ENCODE measurements at regions not wholly inside any gene's neighbourhood (a gene's known extent, or its start where the extent isn't known, plus 50 kb on each side); places are given as distances from the start of the nearest gene placed in this dataset.

DNA sequence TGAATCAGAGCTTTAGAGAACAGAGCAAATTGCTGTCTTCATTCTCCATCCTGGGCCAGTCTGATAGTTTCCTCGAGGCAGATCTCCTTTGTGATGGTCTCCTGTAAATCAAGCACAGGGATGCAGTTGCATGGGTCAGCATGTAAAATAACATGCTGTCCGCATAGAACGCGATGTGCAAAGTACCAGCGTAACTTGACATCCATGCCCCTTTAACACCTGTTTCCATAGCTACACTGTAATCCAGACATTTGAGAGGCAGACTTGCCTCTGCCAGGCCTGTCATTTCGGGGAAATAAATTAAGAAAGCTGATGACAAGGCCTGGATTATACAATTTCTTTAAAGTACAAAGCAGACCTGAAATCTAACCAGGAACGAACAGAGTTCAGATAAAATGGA is 413.5 kb downstream of the TLE4 start:
- no peak for DNase-seq (ENCODE audit: low read depth)

DNA sequence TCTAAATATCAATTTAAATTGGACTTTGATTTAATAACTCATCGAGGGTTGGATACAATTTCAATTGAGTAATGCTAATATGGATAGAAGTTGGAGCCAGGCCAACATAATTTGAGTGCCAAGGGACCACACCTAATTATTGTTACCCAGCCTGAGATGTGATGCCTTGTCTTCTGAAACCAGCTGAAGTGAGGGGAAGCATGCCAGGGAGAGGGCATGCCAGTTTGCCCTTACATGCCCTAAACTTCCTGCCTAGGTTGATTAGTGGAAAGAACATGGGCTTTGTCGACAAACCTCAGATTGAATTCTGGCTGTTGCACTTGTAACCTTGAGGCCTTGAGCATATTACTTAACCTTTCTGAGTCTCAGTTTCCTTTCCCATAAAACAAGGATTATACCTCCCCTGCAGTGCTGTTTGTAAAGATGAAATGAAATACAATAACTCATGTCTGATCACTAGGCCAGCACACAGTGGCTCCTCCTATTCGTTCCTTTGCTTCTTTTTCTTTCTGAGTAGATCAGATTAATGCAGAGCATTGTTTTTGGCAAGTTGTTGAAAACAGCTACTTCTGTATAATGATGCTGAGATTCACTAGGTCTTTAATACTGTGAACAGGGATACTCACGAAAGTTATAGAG is 412.8 kb downstream of the TLE4 start:
- no peak for DNase-seq (ENCODE audit: low read depth)

DNA sequence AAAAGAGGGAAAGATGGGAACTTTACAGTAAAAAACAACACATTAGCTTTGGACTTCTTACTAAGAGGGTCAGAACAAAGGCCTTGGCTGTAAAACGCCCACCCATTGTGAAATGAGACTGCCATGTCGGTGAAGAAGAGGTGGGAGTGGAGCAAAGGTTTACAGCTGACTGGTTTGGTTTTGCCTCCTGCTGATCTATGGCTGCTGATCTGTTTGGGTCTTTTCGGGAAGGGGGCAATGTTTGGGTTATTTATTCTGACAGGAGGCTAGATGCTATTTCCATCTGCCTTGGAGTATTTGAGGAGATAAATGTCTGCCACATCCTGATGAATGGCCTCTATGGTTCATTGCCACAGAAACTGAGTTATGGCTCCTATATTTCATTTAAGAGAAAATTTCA is 408.7 kb downstream of the TLE4 start:
- DNase-seq (ENCODE audit: low read depth): no peak

DNA sequence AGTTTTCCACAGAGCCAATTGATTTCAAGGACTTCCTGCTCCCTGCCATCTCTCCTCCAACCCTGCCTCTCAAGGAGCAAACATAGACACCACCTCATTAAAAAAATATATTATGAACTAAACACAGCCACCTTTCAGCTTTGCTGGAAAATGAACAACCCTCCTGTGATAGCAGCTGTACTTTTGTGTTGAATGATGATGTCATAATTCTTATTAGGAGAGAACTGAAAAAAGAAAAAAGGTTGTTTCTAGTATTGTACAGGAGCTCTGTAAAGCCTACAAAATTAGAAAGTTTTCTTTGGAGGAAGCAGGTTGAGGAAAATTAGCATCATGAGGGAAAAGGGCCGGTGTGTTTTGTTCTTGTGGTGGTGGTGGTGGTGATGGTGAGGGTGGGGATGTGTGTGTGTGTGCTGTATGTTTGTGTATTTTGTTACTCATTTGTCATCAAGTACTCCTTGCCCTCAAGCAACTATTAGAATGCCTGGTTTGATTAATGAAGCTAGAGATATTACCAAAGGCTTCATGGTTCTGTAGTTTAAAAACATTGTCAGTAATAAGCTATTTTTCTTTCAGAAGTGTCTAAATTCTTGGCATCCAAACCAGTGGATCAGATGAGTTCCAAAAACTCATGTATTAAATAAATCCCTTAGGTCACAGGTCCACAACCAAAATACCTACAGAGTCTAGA is 405.9 kb downstream of the TLE4 start:
- DNase-seq (ENCODE audit: low read depth): no peak

DNA sequence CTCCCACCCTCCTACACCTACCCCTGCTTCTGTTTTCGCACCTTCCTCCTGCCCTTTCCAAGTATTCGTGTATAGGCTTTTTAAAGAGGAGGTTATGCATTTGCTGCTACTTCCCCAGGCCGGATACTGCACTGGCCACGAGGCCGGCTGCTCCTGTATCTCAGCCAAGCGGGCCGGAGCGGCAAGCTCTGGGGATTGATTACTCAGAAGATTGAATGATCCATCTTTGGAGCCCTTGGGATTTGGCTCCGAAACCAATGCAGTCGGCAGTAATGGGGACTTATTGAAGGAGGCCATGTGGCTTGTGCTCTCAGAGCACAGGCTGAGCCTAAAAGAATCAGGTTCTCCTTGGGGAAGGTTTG is 405.3 kb downstream of the TLE4 start:
- no peak for DNase-seq (ENCODE audit: low read depth)

DNA sequence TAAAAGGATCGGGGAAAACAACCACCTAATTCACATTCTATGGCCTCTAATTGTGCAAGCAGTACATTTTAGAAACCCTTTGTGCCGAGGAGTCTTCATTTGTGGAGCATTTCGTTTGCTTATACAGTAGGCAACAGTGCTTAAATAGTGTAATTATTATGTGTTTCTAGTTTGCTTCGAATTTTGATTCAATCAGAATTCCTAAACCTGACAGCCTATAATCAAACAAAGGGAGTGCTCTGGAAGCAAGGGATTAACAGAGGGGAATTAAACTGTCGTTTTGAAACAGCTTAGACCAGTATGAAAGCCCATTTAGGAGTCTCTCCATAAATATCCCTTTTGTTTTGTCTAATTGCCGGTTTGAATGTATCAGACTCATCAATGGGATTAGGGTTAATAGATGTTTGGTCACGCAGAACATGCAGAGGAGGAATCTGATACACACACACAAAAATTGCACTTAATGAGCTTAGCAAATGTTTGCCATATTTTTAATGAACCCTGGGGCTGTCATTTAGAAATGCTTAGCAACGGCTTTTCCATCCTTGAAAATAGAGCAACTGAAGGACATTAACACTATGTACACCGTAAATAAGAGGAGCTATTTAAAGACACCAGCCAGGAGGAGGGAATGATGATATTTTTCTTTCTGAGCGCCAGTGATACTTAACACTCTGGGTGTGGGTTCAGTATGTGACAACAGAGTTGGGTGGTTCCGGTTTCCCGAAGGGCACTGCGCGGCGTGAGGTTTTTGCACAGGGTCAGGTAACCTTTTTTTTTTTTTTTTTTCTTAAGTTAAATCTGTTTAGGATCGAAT is 404.7 kb downstream of the TLE4 start:
- DNase-seq (ENCODE audit: low read depth): no peak

DNA sequence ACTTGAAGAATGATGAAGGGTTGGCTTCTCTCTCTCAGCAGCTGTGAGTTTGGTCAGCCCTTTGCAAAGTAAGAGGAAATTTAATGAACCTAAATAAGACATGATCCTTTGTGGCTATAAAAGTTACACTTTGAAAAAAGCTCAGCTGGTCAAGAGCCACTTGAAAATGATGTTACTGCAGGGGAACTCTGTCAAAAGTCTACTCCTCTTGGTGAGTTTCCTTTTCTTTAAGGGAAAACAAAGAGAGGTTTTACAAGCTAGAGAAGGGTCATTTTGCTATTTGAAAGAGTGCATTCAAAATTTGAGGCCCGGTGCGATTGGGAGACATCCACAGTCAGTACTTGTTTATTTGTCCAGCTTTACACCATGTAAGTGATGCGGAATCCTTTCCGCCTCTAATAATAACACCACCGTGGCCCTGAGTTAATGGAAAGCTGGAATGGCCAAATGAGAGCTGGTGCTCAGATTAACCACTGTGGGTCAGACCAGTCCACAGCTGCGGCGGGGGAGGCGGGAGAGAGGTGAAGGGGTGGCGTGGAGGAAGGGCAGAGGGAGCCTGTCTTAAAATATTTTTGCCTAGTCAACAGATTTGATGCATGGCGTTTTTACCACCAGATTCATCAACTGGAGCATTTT is 404.0 kb downstream of the TLE4 start:
- no peak for DNase-seq (ENCODE audit: low read depth)

DNA sequence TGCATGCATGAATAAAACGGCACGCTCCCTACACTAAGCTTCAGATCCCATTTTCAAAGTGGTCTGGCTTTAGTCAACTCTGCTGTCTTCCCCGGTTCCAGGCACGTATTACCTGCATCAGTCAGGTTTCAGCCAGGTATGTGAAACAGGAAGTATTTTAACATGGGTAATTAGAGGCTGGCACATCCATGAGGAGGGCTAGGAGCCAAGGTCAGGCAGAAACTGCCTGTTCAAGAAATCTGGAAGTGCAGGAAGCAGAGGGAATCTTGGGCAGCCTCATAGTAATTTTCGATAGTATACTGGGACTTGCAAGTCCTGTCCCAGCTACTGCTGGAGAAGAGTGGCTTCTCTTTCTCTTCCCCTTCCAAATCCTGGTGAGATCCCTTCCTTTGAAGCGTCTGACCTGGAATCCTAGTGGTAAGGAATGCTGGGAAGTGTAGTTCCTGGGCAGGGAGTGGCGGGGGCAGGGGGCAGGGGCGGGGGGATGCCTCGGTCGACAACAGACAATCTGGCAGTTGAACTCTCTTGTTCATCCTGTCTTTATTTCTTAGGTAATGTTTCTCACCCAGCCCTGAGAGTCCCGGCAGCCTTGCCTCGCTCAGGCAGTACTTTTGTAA is 403.1 kb downstream of the TLE4 start:
- DNase-seq (ENCODE audit: low read depth): no peak

DNA sequence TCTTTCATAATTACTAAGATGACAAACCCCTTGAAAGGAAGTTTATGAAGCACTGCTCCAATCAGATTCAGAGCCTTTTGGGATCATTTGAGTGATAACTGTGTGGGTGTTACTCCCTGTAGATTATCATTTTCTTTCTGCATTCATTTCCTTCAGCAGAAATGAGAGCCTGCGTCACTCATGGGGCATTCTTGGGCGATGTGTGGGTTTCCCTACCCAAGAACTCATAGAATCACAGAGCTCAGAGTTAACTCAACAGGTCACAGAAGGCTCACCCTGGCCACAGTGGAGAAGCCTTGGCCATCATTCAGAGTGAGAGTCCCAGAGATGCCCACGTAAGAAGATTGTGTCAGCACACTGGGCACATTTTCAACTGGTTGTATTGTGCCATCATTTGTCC is 401.9 kb downstream of the TLE4 start:
- no peak for DNase-seq (ENCODE audit: low read depth)

DNA sequence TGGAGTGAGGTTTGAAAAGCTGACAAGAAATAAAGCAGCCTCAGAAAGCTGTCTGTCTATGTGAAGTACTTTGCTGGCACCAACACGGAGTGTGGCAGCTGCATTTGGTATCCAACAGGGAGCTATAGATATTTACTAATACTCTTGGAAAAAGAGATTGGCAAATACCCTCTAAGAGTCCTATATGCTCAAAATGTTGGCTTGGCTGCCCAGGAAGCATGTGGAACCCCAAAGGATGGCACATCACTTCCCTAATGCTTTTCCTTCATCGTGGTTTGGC is 398.3 kb downstream of the TLE4 start:
- DNase-seq (ENCODE audit: low read depth): no peak

DNA sequence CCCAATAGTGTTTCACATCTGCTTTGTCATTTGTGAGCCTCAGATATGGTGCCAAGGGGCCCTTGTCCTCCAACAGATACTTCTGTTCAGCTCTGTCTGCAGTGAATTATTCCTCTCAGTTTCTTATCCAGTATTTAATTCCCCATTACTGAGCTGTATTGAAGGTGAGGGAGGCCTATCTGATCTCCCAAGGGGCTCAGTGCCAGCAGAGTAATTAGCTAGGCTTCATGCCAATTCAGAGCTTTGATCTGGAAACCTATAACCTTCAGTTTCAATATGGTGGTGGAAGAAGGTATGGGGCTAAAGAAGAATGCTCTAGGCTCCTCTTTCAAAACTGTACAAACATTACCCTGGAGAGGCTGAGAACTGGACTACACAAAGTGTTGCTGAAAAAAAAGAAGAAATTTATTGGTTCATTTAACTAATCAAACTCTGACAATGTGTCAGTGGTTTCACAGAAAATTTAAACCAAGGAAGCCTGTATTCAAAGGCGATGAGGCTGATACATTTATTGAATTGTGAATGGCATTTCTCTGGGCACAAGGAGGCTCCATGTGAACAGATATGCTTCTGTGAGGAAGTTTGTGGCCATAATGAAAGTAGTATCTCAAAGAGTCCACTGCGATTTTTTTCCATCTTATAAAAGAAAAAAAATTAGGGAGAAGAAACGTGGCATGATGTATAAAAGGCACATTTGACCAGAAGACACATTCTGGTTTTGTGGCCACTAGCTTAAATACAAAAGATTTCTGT is 397.8 kb downstream of the TLE4 start:
- DNase-seq (ENCODE audit: low read depth): no peak

DNA sequence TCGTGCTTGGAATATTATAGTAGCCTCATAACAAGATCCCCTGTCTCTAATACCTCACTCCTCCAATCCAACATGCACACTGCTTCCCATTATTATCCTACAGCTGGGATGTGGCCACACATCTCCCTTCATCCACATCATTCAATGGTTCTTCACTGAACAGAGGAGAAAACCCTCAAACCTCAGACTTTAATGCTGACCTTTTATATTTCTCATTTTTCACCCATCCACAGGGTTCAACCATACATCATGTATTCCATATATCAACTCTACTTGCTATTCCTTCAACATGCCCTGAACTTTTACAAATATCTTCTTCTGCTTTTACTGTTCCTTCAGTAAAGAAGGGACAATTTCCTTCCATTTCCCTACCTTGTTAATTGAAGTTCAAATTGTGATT is 396.8 kb downstream of the TLE4 start:
- no peak for DNase-seq (ENCODE audit: low read depth)

DNA sequence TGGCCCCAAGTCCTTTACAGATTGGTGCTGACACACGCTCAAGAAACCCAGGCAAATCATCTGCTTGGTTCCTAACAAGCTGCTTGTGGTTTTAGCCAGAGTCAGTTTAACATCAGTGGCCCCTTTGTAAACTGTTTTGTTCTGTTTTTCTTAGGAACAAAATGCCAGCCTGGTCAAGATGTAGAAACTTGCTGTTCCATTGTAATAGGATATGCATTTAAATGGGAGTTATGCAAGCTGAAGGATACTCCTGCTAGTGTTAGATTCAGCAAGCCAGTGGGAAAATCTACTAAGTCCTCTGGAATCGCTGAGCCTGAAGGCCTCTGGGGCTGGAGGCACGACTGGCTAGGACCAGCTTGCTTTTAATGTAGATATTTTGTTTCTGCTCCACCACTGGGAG is 391.1 kb downstream of the TLE4 start:
- DNase-seq (ENCODE audit: low read depth): no peak

DNA sequence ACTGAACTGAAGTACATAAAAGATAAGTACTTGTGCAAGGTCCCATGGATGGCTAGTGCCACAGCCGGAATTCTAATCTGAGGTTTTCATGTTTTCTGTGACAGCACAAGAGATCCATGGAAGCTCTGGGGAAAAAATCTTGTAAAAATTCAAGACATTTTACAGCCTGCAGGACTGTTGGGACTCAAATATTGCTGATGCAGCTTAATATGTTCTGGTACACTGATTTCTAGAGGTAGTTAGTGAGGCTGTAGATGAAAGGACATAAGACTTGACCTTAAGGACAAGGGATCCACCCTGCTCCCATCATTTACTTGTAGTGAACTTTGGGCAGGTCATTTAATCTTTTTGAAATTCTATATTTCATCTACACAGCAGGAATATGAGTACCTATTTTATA is 390.4 kb downstream of the TLE4 start:
- DNase-seq (ENCODE audit: low read depth): no peak

DNA sequence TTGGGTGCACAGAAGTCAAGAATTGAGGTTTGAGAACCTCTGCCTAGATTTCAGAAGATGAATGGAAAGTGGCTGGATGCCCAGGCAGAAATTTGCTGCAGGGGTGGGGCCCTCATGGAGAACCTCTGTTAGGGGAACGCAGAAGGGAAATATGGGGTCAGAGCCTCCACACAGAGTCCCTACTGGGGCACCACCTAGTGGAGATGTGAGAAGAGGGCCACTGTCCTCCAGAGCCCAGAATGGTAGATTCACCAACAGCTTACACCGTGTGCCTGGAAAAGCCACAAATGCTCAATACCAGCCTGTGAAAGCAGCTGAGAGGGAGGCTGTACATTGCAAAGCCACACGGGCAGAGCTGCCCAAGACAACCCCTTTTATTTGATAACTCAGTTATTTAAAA is 383.5 kb downstream of the TLE4 start:
- DNase-seq (ENCODE audit: low read depth): peak; percentile 3

DNA sequence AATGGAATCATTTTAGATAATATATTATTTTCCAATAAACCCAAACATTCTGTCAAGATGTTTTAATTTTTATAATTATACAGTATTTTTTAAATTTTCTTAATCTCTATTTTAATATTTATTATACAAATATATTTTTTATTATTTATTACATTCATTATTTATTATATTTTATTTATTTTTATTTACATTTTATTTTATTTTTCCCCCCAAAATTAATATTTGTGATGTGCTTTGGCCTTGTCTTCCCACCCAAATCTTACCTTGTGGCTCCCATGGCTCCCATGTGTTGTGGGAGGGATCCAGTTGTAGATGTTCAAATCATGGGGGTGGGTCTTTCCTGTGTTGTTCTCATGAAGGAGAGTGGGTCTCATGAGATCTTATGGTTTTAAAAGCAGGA is 382.1 kb downstream of the TLE4 start:
- no peak for DNase-seq (ENCODE audit: low read depth)

DNA sequence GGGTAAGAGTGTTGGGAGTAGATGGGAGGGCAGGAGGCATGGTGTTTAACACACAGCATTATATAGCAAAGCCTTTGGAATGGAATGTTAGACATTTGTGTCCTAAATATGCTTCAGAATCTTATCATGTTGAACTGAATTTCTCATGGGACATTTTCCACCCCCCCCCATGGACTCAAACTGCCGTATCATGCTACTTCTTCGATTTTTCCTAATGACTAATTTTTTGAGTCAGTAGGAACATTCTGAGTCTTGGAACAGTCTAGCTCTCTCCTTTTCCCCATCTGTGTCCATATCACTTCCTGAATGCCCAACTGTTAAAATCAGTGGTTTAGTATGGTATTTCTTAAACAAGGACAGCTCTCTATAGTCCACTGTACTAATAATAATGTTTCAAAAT is 380.6 kb downstream of the TLE4 start:
- DNase-seq (ENCODE audit: low read depth): peak; percentile 4

DNA sequence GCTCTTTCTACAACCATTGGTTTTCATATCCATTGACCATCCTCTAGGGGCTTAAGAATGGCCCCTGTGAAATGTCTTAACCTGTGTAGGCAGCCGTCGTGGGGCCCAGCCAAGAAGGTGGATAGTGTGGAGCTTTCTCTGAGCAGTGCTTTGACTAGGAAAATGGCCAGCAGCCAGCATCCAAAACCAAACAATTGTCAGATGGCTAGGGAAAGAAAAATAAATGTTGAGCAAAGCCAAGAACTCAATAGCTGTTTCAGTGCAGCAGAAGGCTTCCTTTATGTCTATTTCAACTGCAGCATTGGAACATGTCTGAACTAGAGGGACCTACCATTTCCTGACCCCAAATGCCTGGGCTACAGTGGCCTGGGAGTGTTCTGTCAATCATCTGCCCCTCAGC is 374.9 kb downstream of the TLE4 start:
- no peak for DNase-seq (ENCODE audit: low read depth)

DNA sequence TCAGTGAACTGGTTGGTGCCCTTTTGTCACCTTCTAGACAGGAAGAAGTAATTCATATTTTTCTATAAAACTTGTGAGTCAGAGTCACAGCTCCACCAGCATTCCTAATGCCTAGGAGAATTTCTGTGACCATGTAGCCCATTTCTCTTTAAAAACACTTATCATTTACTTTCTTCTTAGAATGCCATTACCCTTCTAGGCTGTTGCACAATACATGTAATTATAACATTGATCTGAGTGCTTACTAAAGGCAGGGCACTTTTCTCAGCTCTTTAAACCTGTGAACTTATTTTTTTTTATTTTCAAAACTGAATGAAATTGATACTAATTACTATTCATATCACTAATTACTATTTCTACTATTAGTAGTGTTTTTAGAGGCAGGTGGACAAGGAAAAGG is 373.7 kb downstream of the TLE4 start:
- DNase-seq (ENCODE audit: low read depth): peak; percentile 3

DNA sequence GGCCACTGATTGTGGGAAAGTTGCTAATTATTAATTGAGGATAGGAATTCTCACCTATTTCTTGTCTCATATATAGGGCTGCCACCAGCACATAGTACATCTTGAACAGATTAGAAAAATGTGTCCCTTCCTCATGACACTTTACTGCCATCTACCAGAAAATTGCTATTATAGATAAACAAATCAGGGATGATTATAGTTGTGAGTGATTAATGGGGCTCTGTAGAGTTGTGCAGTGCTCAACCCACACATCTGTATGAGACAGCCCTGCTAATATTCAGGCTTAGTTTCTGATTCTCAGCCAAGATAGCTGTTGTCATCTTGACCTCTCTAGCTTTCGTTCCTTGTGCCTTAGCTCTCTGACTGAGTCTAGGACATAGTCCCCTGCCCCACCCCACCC is 373.3 kb downstream of the TLE4 start:
- DNase-seq (ENCODE audit: low read depth): no peak

DNA sequence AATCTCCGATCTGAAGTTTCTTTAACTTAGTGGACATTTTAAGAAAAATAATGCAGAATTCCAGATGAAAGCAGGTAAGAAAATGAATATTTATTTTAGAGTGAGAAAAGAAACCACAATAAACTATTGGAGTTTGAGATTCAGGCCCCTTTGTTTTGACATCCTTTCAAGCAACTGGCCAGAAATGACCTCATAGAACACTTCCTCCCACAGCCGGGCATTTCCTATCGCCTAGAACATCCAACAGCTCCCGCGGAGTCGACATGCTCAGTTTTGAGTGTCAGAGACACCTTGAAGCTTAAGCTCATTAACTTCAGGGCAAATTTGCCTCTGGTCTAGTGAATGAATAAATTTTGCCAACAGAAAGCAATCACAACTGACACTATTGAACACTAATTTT is 369.2 kb downstream of the TLE4 start:
- DNase-seq (ENCODE audit: low read depth): no peak

DNA sequence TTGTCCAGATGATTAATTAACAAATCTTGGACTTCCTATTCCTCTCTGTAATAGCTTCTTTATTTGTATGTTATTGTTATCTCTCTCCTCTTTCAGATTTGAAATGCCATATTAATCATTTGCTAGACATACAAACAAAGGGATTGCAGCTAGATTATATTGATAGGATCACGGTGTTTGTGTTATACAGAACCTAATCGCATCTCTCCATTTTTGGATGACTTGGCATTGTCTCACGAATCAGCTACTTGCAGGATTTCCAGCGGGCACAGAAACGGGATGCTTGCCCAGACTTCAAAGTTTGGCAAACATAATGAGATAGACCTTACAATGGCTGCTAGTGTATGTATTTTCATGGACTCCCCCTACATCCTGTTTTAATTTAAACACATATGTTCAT is 368.1 kb downstream of the TLE4 start:
- DNase-seq (ENCODE audit: low read depth): no peak
